ENCODE measurements at regions not wholly inside any gene's neighbourhood (a gene's known extent, or its start where the extent isn't known, plus 50 kb on each side); places are given as distances from the start of the nearest gene placed in this dataset.

- Histone ChIP-seq H3K4me1 (ENCODE audit: insufficient read depth, low read length) (no peaks in the 10 kb centered on the region), H3K9me3 (ENCODE audit: insufficient read depth, low read depth, low read length) (no peaks in the 10 kb centered on the region), H3K4me2 (ENCODE audit: low read length) (no peak overlapping the region), H3K79me2 (ENCODE audit: insufficient read depth, low read length) (no peaks in the 10 kb centered on the region), H3K27me3 (ENCODE audit: insufficient read depth, low read length) (no peaks in the 10 kb centered on the region), H2AFZ (ENCODE audit: low read depth, low read length) (no peak overlapping the region), H3K9ac (ENCODE audit: low read length) (no peak overlapping the region), H3K27ac (ENCODE audit: low read depth, low read length) (no peak overlapping the region), H3K4me3 (ENCODE audit: insufficient read depth, low read depth, low read length) (no peak overlapping the region), H3K36me3 (ENCODE audit: insufficient read depth, low read length) (no peaks in the 10 kb centered on the region), H4K20me1 (ENCODE audit: insufficient read depth, low read length) (no peaks in the 10 kb centered on the region)
- DNase-seq (ENCODE audit: low read depth) (no peak), FAIRE-seq (no peak)
- H3K27me3 Mint-ChIP-seq (ENCODE audit: low read depth, unreplicated experiment) = no peaks in the 10 kb centered on the region
- no peaks in the 10 kb centered on the region for H3K36me3 Mint-ChIP-seq (ENCODE audit: low read depth, unreplicated experiment)
- H3K9me3 Mint-ChIP-seq (ENCODE audit: unreplicated experiment) = no peaks in the 10 kb centered on the region
- H3K4me3 Mint-ChIP-seq (ENCODE audit: unreplicated experiment) = no peak overlapping the region
- H3K4me1 Mint-ChIP-seq (ENCODE audit: low read depth, unreplicated experiment) = no peaks in the 10 kb centered on the region
- H3K27ac Mint-ChIP-seq (ENCODE audit: unreplicated experiment) = no peak overlapping the region
- TF ChIP-seq CTCF (IDR thresholded peaks at IDR 0.05; ENCODE audit: insufficient read depth, low read depth, low read length) (no peak), EZH2 (IDR thresholded peaks at IDR 0.05; ENCODE audit: insufficient read depth, low read length) (no peak)
Observed at GRCh38 chr4:66777097-66777496, 768.2 kb downstream of the CENPC start.

GRCh38 chr4:66769441-66769840 is 775.9 kb downstream of the CENPC start:
- FAIRE-seq = no peak
- no peaks in the 10 kb centered on the region for H3K9me3 ChIP-seq (ENCODE audit: insufficient read depth, low read depth, low read length)
- Mint-ChIP-seq H3K4me3 (ENCODE audit: unreplicated experiment) (no peak overlapping the region), H3K4me1 (ENCODE audit: low read depth, unreplicated experiment) (no peaks in the 10 kb centered on the region), H3K27me3 (ENCODE audit: low read depth, unreplicated experiment) (no peaks in the 10 kb centered on the region), H3K36me3 (ENCODE audit: low read depth, unreplicated experiment) (no peaks in the 10 kb centered on the region), H3K27ac (ENCODE audit: unreplicated experiment) (no peak overlapping the region), H3K9me3 (ENCODE audit: unreplicated experiment) (no peaks in the 10 kb centered on the region)
- H3K79me2 ChIP-seq (ENCODE audit: insufficient read depth, low read length) = no peaks in the 10 kb centered on the region
- no peaks in the 10 kb centered on the region for H3K36me3 ChIP-seq (ENCODE audit: insufficient read depth, low read length)
- no peak overlapping the region for H3K4me2 ChIP-seq (ENCODE audit: low read length)
- H4K20me1 ChIP-seq (ENCODE audit: insufficient read depth, low read length) = no peaks in the 10 kb centered on the region
- no peak for DNase-seq (ENCODE audit: low read depth)
- H3K27ac ChIP-seq (ENCODE audit: low read depth, low read length) = no peak overlapping the region
- peak overlapping the region; percentile 10 for H2AFZ ChIP-seq (ENCODE audit: low read depth, low read length)
- no peaks in the 10 kb centered on the region for H3K27me3 ChIP-seq (ENCODE audit: insufficient read depth, low read length)
- H3K4me3 ChIP-seq (ENCODE audit: insufficient read depth, low read depth, low read length) = no peak overlapping the region
- TF ChIP-seq CTCF (IDR thresholded peaks at IDR 0.05; ENCODE audit: insufficient read depth, low read depth, low read length) = no peak
- TF ChIP-seq EZH2 (IDR thresholded peaks at IDR 0.05; ENCODE audit: insufficient read depth, low read length) = no peak
- H3K4me1 ChIP-seq (ENCODE audit: insufficient read depth, low read length) = no peaks in the 10 kb centered on the region
- no peak overlapping the region for H3K9ac ChIP-seq (ENCODE audit: low read length)

GRCh38 chr4:66767442-66767841 is 777.9 kb downstream of the CENPC start:
- no peak for TF ChIP-seq EZH2 (IDR thresholded peaks at IDR 0.05; ENCODE audit: insufficient read depth, low read length)
- Mint-ChIP-seq H3K27ac (ENCODE audit: unreplicated experiment) (no peak overlapping the region), H3K4me3 (ENCODE audit: unreplicated experiment) (no peak overlapping the region), H3K4me1 (ENCODE audit: low read depth, unreplicated experiment) (no peaks in the 10 kb centered on the region), H3K9me3 (ENCODE audit: unreplicated experiment) (no peaks in the 10 kb centered on the region), H3K27me3 (ENCODE audit: low read depth, unreplicated experiment) (no peaks in the 10 kb centered on the region), H3K36me3 (ENCODE audit: low read depth, unreplicated experiment) (no peaks in the 10 kb centered on the region)
- no peak overlapping the region for H3K9ac ChIP-seq (ENCODE audit: low read length)
- no peaks in the 10 kb centered on the region for H4K20me1 ChIP-seq (ENCODE audit: insufficient read depth, low read length)
- no peaks in the 10 kb centered on the region for H3K4me1 ChIP-seq (ENCODE audit: insufficient read depth, low read length)
- no peak overlapping the region for H3K4me3 ChIP-seq (ENCODE audit: insufficient read depth, low read depth, low read length)
- DNase-seq (ENCODE audit: low read depth) (no peak), FAIRE-seq (no peak)
- H3K27me3 ChIP-seq (ENCODE audit: insufficient read depth, low read length) = no peaks in the 10 kb centered on the region
- H3K79me2 ChIP-seq (ENCODE audit: insufficient read depth, low read length) = no peaks in the 10 kb centered on the region
- no peak overlapping the region for H2AFZ ChIP-seq (ENCODE audit: low read depth, low read length)
- H3K36me3 ChIP-seq (ENCODE audit: insufficient read depth, low read length) = no peaks in the 10 kb centered on the region
- H3K4me2 ChIP-seq (ENCODE audit: low read length) = no peak overlapping the region
- H3K9me3 ChIP-seq (ENCODE audit: insufficient read depth, low read depth, low read length) = no peaks in the 10 kb centered on the region
- no peak overlapping the region for H3K27ac ChIP-seq (ENCODE audit: low read depth, low read length)

Measured in astrocyte (in vitro differentiated cells and primary cell).